ENCODE measurements at regions not wholly inside any gene's neighbourhood (a gene's known extent, or its start where the extent isn't known, plus 50 kb on each side); places are given as distances from the start of the nearest gene placed in this dataset.

DNA sequence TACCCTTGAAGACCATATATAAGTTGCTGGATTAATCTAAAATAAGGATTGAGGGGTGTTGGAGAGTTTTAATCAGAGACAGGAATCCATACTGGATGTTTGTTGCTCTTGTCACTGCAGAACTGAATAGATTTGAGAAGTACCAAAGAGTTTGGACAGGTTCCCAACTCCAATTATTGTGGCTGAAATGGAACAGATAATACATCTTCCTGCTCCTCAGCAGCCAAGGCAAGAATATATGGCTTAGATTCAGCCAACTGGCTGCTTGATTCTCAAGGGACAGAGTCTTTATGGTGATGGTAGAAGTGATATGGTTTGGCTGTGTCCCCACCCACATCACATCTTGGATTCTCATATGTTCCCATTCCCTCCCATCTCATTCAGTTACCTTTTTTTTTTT, 97.0 kb upstream of the PDHA2 start (continued):
- TF ChIP-seq, protein P1, sequence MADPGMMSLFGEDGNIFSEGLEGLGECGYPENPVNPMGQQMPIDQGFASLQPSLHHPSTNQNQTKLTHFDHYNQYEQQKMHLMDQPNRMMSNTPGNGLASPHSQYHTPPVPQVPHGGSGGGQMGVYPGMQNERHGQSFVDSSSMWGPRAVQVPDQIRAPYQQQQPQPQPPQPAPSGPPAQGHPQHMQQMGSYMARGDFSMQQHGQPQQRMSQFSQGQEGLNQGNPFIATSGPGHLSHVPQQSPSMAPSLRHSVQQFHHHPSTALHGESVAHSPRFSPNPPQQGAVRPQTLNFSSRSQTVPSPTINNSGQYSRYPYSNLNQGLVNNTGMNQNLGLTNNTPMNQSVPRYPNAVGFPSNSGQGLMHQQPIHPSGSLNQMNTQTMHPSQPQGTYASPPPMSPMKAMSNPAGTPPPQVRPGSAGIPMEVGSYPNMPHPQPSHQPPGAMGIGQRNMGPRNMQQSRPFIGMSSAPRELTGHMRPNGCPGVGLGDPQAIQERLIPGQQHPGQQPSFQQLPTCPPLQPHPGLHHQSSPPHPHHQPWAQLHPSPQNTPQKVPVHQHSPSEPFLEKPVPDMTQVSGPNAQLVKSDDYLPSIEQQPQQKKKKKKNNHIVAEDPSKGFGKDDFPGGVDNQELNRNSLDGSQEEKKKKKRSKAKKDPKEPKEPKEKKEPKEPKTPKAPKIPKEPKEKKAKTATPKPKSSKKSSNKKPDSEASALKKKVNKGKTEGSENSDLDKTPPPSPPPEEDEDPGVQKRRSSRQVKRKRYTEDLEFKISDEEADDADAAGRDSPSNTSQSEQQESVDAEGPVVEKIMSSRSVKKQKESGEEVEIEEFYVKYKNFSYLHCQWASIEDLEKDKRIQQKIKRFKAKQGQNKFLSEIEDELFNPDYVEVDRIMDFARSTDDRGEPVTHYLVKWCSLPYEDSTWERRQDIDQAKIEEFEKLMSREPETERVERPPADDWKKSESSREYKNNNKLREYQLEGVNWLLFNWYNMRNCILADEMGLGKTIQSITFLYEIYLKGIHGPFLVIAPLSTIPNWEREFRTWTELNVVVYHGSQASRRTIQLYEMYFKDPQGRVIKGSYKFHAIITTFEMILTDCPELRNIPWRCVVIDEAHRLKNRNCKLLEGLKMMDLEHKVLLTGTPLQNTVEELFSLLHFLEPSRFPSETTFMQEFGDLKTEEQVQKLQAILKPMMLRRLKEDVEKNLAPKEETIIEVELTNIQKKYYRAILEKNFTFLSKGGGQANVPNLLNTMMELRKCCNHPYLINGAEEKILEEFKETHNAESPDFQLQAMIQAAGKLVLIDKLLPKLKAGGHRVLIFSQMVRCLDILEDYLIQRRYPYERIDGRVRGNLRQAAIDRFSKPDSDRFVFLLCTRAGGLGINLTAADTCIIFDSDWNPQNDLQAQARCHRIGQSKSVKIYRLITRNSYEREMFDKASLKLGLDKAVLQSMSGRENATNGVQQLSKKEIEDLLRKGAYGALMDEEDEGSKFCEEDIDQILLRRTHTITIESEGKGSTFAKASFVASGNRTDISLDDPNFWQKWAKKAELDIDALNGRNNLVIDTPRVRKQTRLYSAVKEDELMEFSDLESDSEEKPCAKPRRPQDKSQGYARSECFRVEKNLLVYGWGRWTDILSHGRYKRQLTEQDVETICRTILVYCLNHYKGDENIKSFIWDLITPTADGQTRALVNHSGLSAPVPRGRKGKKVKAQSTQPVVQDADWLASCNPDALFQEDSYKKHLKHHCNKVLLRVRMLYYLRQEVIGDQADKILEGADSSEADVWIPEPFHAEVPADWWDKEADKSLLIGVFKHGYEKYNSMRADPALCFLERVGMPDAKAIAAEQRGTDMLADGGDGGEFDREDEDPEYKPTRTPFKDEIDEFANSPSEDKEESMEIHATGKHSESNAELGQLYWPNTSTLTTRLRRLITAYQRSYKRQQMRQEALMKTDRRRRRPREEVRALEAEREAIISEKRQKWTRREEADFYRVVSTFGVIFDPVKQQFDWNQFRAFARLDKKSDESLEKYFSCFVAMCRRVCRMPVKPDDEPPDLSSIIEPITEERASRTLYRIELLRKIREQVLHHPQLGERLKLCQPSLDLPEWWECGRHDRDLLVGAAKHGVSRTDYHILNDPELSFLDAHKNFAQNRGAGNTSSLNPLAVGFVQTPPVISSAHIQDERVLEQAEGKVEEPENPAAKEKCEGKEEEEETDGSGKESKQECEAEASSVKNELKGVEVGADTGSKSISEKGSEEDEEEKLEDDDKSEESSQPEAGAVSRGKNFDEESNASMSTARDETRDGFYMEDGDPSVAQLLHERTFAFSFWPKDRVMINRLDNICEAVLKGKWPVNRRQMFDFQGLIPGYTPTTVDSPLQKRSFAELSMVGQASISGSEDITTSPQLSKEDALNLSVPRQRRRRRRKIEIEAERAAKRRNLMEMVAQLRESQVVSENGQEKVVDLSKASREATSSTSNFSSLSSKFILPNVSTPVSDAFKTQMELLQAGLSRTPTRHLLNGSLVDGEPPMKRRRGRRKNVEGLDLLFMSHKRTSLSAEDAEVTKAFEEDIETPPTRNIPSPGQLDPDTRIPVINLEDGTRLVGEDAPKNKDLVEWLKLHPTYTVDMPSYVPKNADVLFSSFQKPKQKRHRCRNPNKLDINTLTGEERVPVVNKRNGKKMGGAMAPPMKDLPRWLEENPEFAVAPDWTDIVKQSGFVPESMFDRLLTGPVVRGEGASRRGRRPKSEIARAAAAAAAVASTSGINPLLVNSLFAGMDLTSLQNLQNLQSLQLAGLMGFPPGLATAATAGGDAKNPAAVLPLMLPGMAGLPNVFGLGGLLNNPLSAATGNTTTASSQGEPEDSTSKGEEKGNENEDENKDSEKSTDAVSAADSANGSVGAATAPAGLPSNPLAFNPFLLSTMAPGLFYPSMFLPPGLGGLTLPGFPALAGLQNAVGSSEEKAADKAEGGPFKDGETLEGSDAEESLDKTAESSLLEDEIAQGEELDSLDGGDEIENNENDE (IDR thresholded peaks at IDR 0.05; ENCODE audit: insufficient replicate concordance, low read length) = no peak
